ENCODE measurements at regions not wholly inside any gene's neighbourhood (a gene's known extent, or its start where the extent isn't known, plus 50 kb on each side); places are given as distances from the start of the nearest gene placed in this dataset.

GRCh38 chr7:18364396-18364795 lies 131.2 kb upstream of the HDAC9 start:
- Histone ChIP-seq H2BK120ac (ENCODE audit: insufficient read depth, low read length, poor library complexity) (no peak overlapping the region), H3K9me3 (ENCODE audit: insufficient read depth, low read depth, low read length) (no peaks in the 10 kb centered on the region), H3K4me1 (ENCODE audit: control insufficient read depth in 1 of 2, insufficient read depth in 2 of 2, low read length in 2 of 2) (no peaks in the 10 kb centered on the region), H3K4me3 (ENCODE audit: low read depth, low read length) (no peak overlapping the region), H2AK5ac (ENCODE audit: low read length) (no peak overlapping the region), H3K27me3 (ENCODE audit: insufficient read depth, low read length) (no peaks in the 10 kb centered on the region), H3K18ac (ENCODE audit: low read length) (no peak overlapping the region), H3K79me2 (ENCODE audit: control insufficient read depth, insufficient read depth, low read length, poor library complexity) (no peaks in the 10 kb centered on the region), H3K36me3 (ENCODE audit: control insufficient read depth in 1 of 2, insufficient read depth in 2 of 2, low read length in 2 of 2) (no peaks in the 10 kb centered on the region), H4K8ac (ENCODE audit: low read depth, low read length) (no peak overlapping the region), H3K27ac (ENCODE audit: low read depth, low read length) (no peak overlapping the region), H3K4me2 (ENCODE audit: low read length) (no peak overlapping the region), H3K4ac (ENCODE audit: low read depth, low read length) (no peak overlapping the region), H3K79me1 (ENCODE audit: low read length) (no peaks in the 10 kb centered on the region), H3K23ac (ENCODE audit: low read length) (no peak overlapping the region), H2AFZ (ENCODE audit: insufficient read depth, low read length, poor library complexity) (no peak overlapping the region), H4K12ac (ENCODE audit: low read depth, low read length) (no peak overlapping the region), H3K9ac (ENCODE audit: low read length) (no peak overlapping the region), H3K14ac (ENCODE audit: low read length) (no peak overlapping the region), H2BK5ac (ENCODE audit: low read depth, low read length, poor library complexity) (no peak overlapping the region), H4K91ac (ENCODE audit: low read depth, low read length) (no peak overlapping the region), H2BK12ac (ENCODE audit: low read length) (no peak overlapping the region)
- DNase-seq, result no peak
- WGBS (ENCODE audit: extremely low coverage, insufficient coverage, insufficient read length), result no CpG with 5 or more reads among the region's 2 CpGs

GRCh38 chr7:18366394-18366793 lies 129.2 kb upstream of the HDAC9 start:
- no peaks in the 10 kb centered on the region for H3K79me2 ChIP-seq (ENCODE audit: control insufficient read depth, insufficient read depth, low read length, poor library complexity)
- H3K27ac ChIP-seq (ENCODE audit: low read depth, low read length), result no peak overlapping the region
- no peak overlapping the region for H2AFZ ChIP-seq (ENCODE audit: insufficient read depth, low read length, poor library complexity)
- no peak overlapping the region for H3K14ac ChIP-seq (ENCODE audit: low read length)
- no peak overlapping the region for H3K4me2 ChIP-seq (ENCODE audit: low read length)
- no peak overlapping the region for H2BK120ac ChIP-seq (ENCODE audit: insufficient read depth, low read length, poor library complexity)
- H2BK12ac ChIP-seq (ENCODE audit: low read length), result no peak overlapping the region
- no peak overlapping the region for H3K9ac ChIP-seq (ENCODE audit: low read length)
- H4K91ac ChIP-seq (ENCODE audit: low read depth, low read length), result no peak overlapping the region
- no peak overlapping the region for H3K18ac ChIP-seq (ENCODE audit: low read length)
- WGBS (ENCODE audit: extremely low coverage, insufficient coverage, insufficient read length), result no CpG with 5 or more reads among the region's 1 CpG
- H3K4ac ChIP-seq (ENCODE audit: low read depth, low read length), result no peak overlapping the region
- no peak overlapping the region for H3K4me3 ChIP-seq (ENCODE audit: low read depth, low read length)
- DNase-seq, result no peak
- H4K12ac ChIP-seq (ENCODE audit: low read depth, low read length), result no peak overlapping the region
- no peak overlapping the region for H2BK5ac ChIP-seq (ENCODE audit: low read depth, low read length, poor library complexity)
- H3K79me1 ChIP-seq (ENCODE audit: low read length), result no peaks in the 10 kb centered on the region
- H4K8ac ChIP-seq (ENCODE audit: low read depth, low read length), result no peak overlapping the region
- no peak overlapping the region for H2AK5ac ChIP-seq (ENCODE audit: low read length)
- H3K4me1 ChIP-seq (ENCODE audit: control insufficient read depth in 1 of 2, insufficient read depth in 2 of 2, low read length in 2 of 2), result no peaks in the 10 kb centered on the region
- no peaks in the 10 kb centered on the region for H3K36me3 ChIP-seq (ENCODE audit: control insufficient read depth in 1 of 2, insufficient read depth in 2 of 2, low read length in 2 of 2)
- H3K27me3 ChIP-seq (ENCODE audit: insufficient read depth, low read length), result no peaks in the 10 kb centered on the region
- H3K9me3 ChIP-seq (ENCODE audit: insufficient read depth, low read depth, low read length), result no peaks in the 10 kb centered on the region
- no peak overlapping the region for H3K23ac ChIP-seq (ENCODE audit: low read length)

- WGBS (ENCODE audit: extremely low coverage, insufficient coverage, insufficient read length), result no CpG with 5 or more reads among the region's 1 CpG
- Histone ChIP-seq H2BK5ac (ENCODE audit: low read depth, low read length, poor library complexity) (no peak overlapping the region), H2AK5ac (ENCODE audit: low read length) (no peak overlapping the region), H2BK120ac (ENCODE audit: insufficient read depth, low read length, poor library complexity) (no peak overlapping the region), H3K79me2 (ENCODE audit: control insufficient read depth, insufficient read depth, low read length, poor library complexity) (no peaks in the 10 kb centered on the region), H3K4me3 (ENCODE audit: low read depth, low read length) (no peak overlapping the region), H3K4me2 (ENCODE audit: low read length) (no peak overlapping the region), H3K36me3 (ENCODE audit: control insufficient read depth in 1 of 2, insufficient read depth in 2 of 2, low read length in 2 of 2) (no peaks in the 10 kb centered on the region), H3K4me1 (ENCODE audit: control insufficient read depth in 1 of 2, insufficient read depth in 2 of 2, low read length in 2 of 2) (no peaks in the 10 kb centered on the region), H4K91ac (ENCODE audit: low read depth, low read length) (no peak overlapping the region), H4K12ac (ENCODE audit: low read depth, low read length) (no peak overlapping the region), H3K18ac (ENCODE audit: low read length) (no peak overlapping the region), H3K27ac (ENCODE audit: low read depth, low read length) (no peak overlapping the region), H3K27me3 (ENCODE audit: insufficient read depth, low read length) (no peaks in the 10 kb centered on the region), H4K8ac (ENCODE audit: low read depth, low read length) (no peak overlapping the region), H3K14ac (ENCODE audit: low read length) (no peak overlapping the region), H3K79me1 (ENCODE audit: low read length) (no peaks in the 10 kb centered on the region), H3K4ac (ENCODE audit: low read depth, low read length) (no peak overlapping the region), H3K9me3 (ENCODE audit: insufficient read depth, low read depth, low read length) (no peaks in the 10 kb centered on the region), H3K9ac (ENCODE audit: low read length) (no peak overlapping the region), H3K23ac (ENCODE audit: low read length) (no peak overlapping the region), H2BK12ac (ENCODE audit: low read length) (no peak overlapping the region), H2AFZ (ENCODE audit: insufficient read depth, low read length, poor library complexity) (no peak overlapping the region)
- no peak for DNase-seq
Observed at GRCh38 chr7:18369011-18369410, 126.5 kb upstream of the HDAC9 start.

- Histone ChIP-seq H3K9me3 (ENCODE audit: insufficient read depth, low read depth, low read length) (no peaks in the 10 kb centered on the region), H3K14ac (ENCODE audit: low read length) (no peak overlapping the region), H3K18ac (ENCODE audit: low read length) (no peak overlapping the region), H2BK12ac (ENCODE audit: low read length) (no peak overlapping the region), H4K8ac (ENCODE audit: low read depth, low read length) (no peak overlapping the region), H3K4me3 (ENCODE audit: low read depth, low read length) (no peak overlapping the region), H2BK120ac (ENCODE audit: insufficient read depth, low read length, poor library complexity) (no peak overlapping the region), H3K79me2 (ENCODE audit: control insufficient read depth, insufficient read depth, low read length, poor library complexity) (no peaks in the 10 kb centered on the region), H3K9ac (ENCODE audit: low read length) (no peak overlapping the region), H3K79me1 (ENCODE audit: low read length) (no peaks in the 10 kb centered on the region), H2BK5ac (ENCODE audit: low read depth, low read length, poor library complexity) (no peak overlapping the region), H2AFZ (ENCODE audit: insufficient read depth, low read length, poor library complexity) (no peak overlapping the region), H3K27me3 (ENCODE audit: insufficient read depth, low read length) (no peaks in the 10 kb centered on the region), H3K27ac (ENCODE audit: low read depth, low read length) (no peak overlapping the region), H3K36me3 (ENCODE audit: control insufficient read depth in 1 of 2, insufficient read depth in 2 of 2, low read length in 2 of 2) (no peaks in the 10 kb centered on the region), H4K12ac (ENCODE audit: low read depth, low read length) (no peak overlapping the region), H4K91ac (ENCODE audit: low read depth, low read length) (no peak overlapping the region), H3K4me1 (ENCODE audit: control insufficient read depth in 1 of 2, insufficient read depth in 2 of 2, low read length in 2 of 2) (no peaks in the 10 kb centered on the region), H3K4ac (ENCODE audit: low read depth, low read length) (no peak overlapping the region), H3K4me2 (ENCODE audit: low read length) (no peak overlapping the region), H2AK5ac (ENCODE audit: low read length) (no peak overlapping the region), H3K23ac (ENCODE audit: low read length) (no peak overlapping the region)
- DNase-seq, result no peak
- no CpG with 5 or more reads among the region's 5 CpGs for WGBS (ENCODE audit: extremely low coverage, insufficient coverage, insufficient read length)
Observed at GRCh38 chr7:18370633-18371032, 124.9 kb upstream of the HDAC9 start.

Measured in trophoblast cell (in vitro differentiated cells and primary cell).